ENCODE measurements at regions not wholly inside any gene's neighbourhood (a gene's known extent, or its start where the extent isn't known, plus 50 kb on each side); places are given as distances from the start of the nearest gene placed in this dataset.

GRCh38 chr1:86263101-86263500 is 106.5 kb upstream of the COL24A1 start:
- Mint-ChIP-seq H3K27me3 (peaks cover 2% of the 10 kb centered on the region), H3K4me1 (no peaks in the 10 kb centered on the region), H3K27ac (no peak overlapping the region), H3K4me3 (no peak overlapping the region), H3K9me3 (no peaks in the 10 kb centered on the region), H3K36me3 (ENCODE audit: low read depth) (no peaks in the 10 kb centered on the region)
- DNase-seq (no peak), ATAC-seq (ENCODE audit: low read depth) (no peak)
- CTCF ChIA-PET, result interaction anchor here (1.2 kb wide), 1 partner anchor 19 kb away, joined by 3 read pairs; no protein-coding TSS in a partner anchor
- POLR2A ChIA-PET, result no interaction called here
- TF ChIP-seq CTCF (IDR thresholded peaks at IDR 0.05), result no peak
- intact Hi-C loops (cut with micrococcal nuclease), result no loop called here

GRCh38 chr1:86260476-86260875 is 103.9 kb upstream of the COL24A1 start:
- H3K27ac Mint-ChIP-seq, result no peak overlapping the region
- ChIA-PET CTCF (no interaction called here), POLR2A (no interaction called here)
- no peak overlapping the region for H3K4me3 Mint-ChIP-seq
- DNase-seq (no peak), ATAC-seq (ENCODE audit: low read depth) (no peak)
- no peaks in the 10 kb centered on the region for H3K4me1 Mint-ChIP-seq
- H3K27me3 Mint-ChIP-seq, result peaks cover 2% of the 10 kb centered on the region
- no peaks in the 10 kb centered on the region for H3K36me3 Mint-ChIP-seq (ENCODE audit: low read depth)
- no peak for TF ChIP-seq CTCF (IDR thresholded peaks at IDR 0.05)
- H3K9me3 Mint-ChIP-seq, result no peaks in the 10 kb centered on the region
- intact Hi-C loops (cut with micrococcal nuclease), result no loop called here

- Mint-ChIP-seq H3K27ac (no peak overlapping the region), H3K9me3 (no peaks in the 10 kb centered on the region), H3K27me3 (peaks cover 2% of the 10 kb centered on the region), H3K36me3 (ENCODE audit: low read depth) (no peaks in the 10 kb centered on the region), H3K4me1 (no peaks in the 10 kb centered on the region), H3K4me3 (no peak overlapping the region)
- POLR2A ChIA-PET, result no interaction called here
- no peak for TF ChIP-seq CTCF (IDR thresholded peaks at IDR 0.05)
- intact Hi-C loops (cut with micrococcal nuclease), result no loop called here
- no peak for ATAC-seq (ENCODE audit: low read depth)
- DNase-seq, result no peak
- CTCF ChIA-PET, result no interaction called here
Observed at GRCh38 chr1:86259390-86259789, 102.8 kb upstream of the COL24A1 start.

- Mint-ChIP-seq H3K27me3 (peaks cover 2% of the 10 kb centered on the region), H3K36me3 (ENCODE audit: low read depth) (no peaks in the 10 kb centered on the region), H3K27ac (no peak overlapping the region), H3K9me3 (no peaks in the 10 kb centered on the region), H3K4me1 (no peaks in the 10 kb centered on the region), H3K4me3 (no peak overlapping the region)
- DNase-seq, result no peak
- ATAC-seq (ENCODE audit: low read depth), result no peak
- intact Hi-C loops (cut with micrococcal nuclease), result no loop called here
- ChIA-PET CTCF (no interaction called here), POLR2A (no interaction called here)
- TF ChIP-seq CTCF (IDR thresholded peaks at IDR 0.05), result no peak
Observed at GRCh38 chr1:86258101-86258500, 101.5 kb upstream of the COL24A1 start.

- no peak for DNase-seq
- Mint-ChIP-seq H3K27ac (no peak overlapping the region), H3K4me1 (no peaks in the 10 kb centered on the region), H3K9me3 (no peaks in the 10 kb centered on the region), H3K27me3 (no peaks in the 10 kb centered on the region), H3K4me3 (no peak overlapping the region), H3K36me3 (ENCODE audit: low read depth) (no peaks in the 10 kb centered on the region)
- ChIA-PET CTCF (no interaction called here), POLR2A (no interaction called here)
- no peak for TF ChIP-seq CTCF (IDR thresholded peaks at IDR 0.05)
- ATAC-seq (ENCODE audit: low read depth), result no peak
- intact Hi-C loops (cut with micrococcal nuclease), result no loop called here
Observed at GRCh38 chr1:86247597-86248279, 91.2 kb upstream of the COL24A1 start.

Data from activated B cell treated with CpG ODN at 0.5 μM for 24 hours (primary cell).